GM18520 (cell line): ENCODE measurements at regions not wholly inside any gene's neighbourhood (a gene's known extent, or its start where the extent isn't known, plus 50 kb on each side); places are given as distances from the start of the nearest gene placed in this dataset.
A peak's percentile ranks its signal among the peaks of the same experiment; 100 is the strongest.

ENCODE experiments used
- ATAC-seq: cut with Tn5 transposase; IDR thresholded peaks from one replicate; pipeline ENCODE4 v1.9.1; 2021; ENCODE audit not compliant: unreplicated experiment

GRCh38 chr3:161444694-161445077 is 51.9 kb upstream of the OTOL1 start:
- no peak for ATAC-seq

GRCh38 chr3:161443921-161444693 is 52.5 kb upstream of the OTOL1 start:
- ATAC-seq = no peak

GRCh38 chr3:161430307-161430706 is 59.0 kb upstream of the SPTSSB start:
- ATAC-seq = no peak

GRCh38 chr3:161427347-161427746 is 56.0 kb upstream of the SPTSSB start:
- ATAC-seq = no peak

- no peak for ATAC-seq
These were observed 55.4 kb upstream of the SPTSSB start for GRCh38 chr3:161426758-161427157.

GRCh38 chr3:161423911-161424522 is 52.7 kb upstream of the SPTSSB start:
- ATAC-seq = peak; percentile 54

- ATAC-seq = no peak
These were observed 50.9 kb upstream of the SPTSSB start for GRCh38 chr3:161422171-161422700.
